ENCODE measurements at regions not wholly inside any gene's neighbourhood (a gene's known extent, or its start where the extent isn't known, plus 50 kb on each side); places are given as distances from the start of the nearest gene placed in this dataset.

GRCh38 chrX:5236096-5236495 lies 992.6 kb downstream of the NLGN4X start:
- intact Hi-C loops (cut with micrococcal nuclease): no loop called here
- H3K4me3 Mint-ChIP-seq: no peak overlapping the region
- no peak for DNase-seq
- no peaks in the 10 kb centered on the region for H3K27me3 Mint-ChIP-seq (ENCODE audit: low read depth)
- peaks cover 4% of the 10 kb centered on the region for H3K9me3 Mint-ChIP-seq
- H3K4me1 Mint-ChIP-seq (ENCODE audit: low read depth): no peaks in the 10 kb centered on the region
- no peaks in the 10 kb centered on the region for H3K36me3 Mint-ChIP-seq (ENCODE audit: low read depth)
- CTCF ChIA-PET: no interaction called here
- no peak overlapping the region for H3K27ac Mint-ChIP-seq

GRCh38 chrX:5233830-5234229 lies 994.8 kb downstream of the NLGN4X start:
- Mint-ChIP-seq H3K4me1 (ENCODE audit: low read depth) (no peaks in the 10 kb centered on the region), H3K27ac (no peak overlapping the region), H3K36me3 (ENCODE audit: low read depth) (no peaks in the 10 kb centered on the region), H3K27me3 (ENCODE audit: low read depth) (no peaks in the 10 kb centered on the region), H3K9me3 (peaks cover 2% of the 10 kb centered on the region), H3K4me3 (no peak overlapping the region)
- CTCF ChIA-PET: no interaction called here
- intact Hi-C loops (cut with micrococcal nuclease): no loop called here
- DNase-seq: no peak

GRCh38 chrX:5220421-5220820 lies 1008.2 kb downstream of the NLGN4X start:
- Mint-ChIP-seq H3K36me3 (ENCODE audit: low read depth) (no peaks in the 10 kb centered on the region), H3K4me1 (ENCODE audit: low read depth) (no peaks in the 10 kb centered on the region), H3K27me3 (ENCODE audit: low read depth) (no peaks in the 10 kb centered on the region), H3K27ac (no peak overlapping the region), H3K9me3 (peaks cover 3% of the 10 kb centered on the region), H3K4me3 (no peak overlapping the region)
- no peak for DNase-seq
- intact Hi-C loops (cut with micrococcal nuclease): no loop called here
- CTCF ChIA-PET: no interaction called here

- H3K4me3 Mint-ChIP-seq: no peak overlapping the region
- no peaks in the 10 kb centered on the region for H3K9me3 Mint-ChIP-seq
- CTCF ChIA-PET: no interaction called here
- no peak overlapping the region for H3K27ac Mint-ChIP-seq
- H3K27me3 Mint-ChIP-seq (ENCODE audit: low read depth): no peaks in the 10 kb centered on the region
- intact Hi-C loops (cut with micrococcal nuclease): no loop called here
- DNase-seq: no peak
- no peaks in the 10 kb centered on the region for H3K4me1 Mint-ChIP-seq (ENCODE audit: low read depth)
- no peaks in the 10 kb centered on the region for H3K36me3 Mint-ChIP-seq (ENCODE audit: low read depth)
Measured at GRCh38 chrX:5194806-5195205, 1033.9 kb downstream of the NLGN4X start.

GRCh38 chrX:5180135-5180741 lies 1048.4 kb downstream of the NLGN4X start:
- Mint-ChIP-seq H3K4me3 (no peak overlapping the region), H3K36me3 (ENCODE audit: low read depth) (no peaks in the 10 kb centered on the region), H3K27me3 (ENCODE audit: low read depth) (no peaks in the 10 kb centered on the region), H3K4me1 (ENCODE audit: low read depth) (no peaks in the 10 kb centered on the region), H3K9me3 (peaks cover 4% of the 10 kb centered on the region), H3K27ac (no peak overlapping the region)
- CTCF ChIA-PET: no interaction called here
- no peak for DNase-seq
- intact Hi-C loops (cut with micrococcal nuclease): no loop called here

- Mint-ChIP-seq H3K4me3 (no peak overlapping the region), H3K36me3 (ENCODE audit: low read depth) (no peaks in the 10 kb centered on the region), H3K27ac (no peak overlapping the region), H3K9me3 (peaks cover 4% of the 10 kb centered on the region), H3K4me1 (ENCODE audit: low read depth) (no peaks in the 10 kb centered on the region), H3K27me3 (ENCODE audit: low read depth) (no peaks in the 10 kb centered on the region)
- CTCF ChIA-PET: no interaction called here
- intact Hi-C loops (cut with micrococcal nuclease): no loop called here
- no peak for DNase-seq
Measured at GRCh38 chrX:5176766-5177165, 1051.9 kb downstream of the NLGN4X start.

- no peaks in the 10 kb centered on the region for H3K4me1 Mint-ChIP-seq (ENCODE audit: low read depth)
- no peaks in the 10 kb centered on the region for H3K9me3 Mint-ChIP-seq
- CTCF ChIA-PET: no interaction called here
- intact Hi-C loops (cut with micrococcal nuclease): no loop called here
- no peaks in the 10 kb centered on the region for H3K36me3 Mint-ChIP-seq (ENCODE audit: low read depth)
- H3K27ac Mint-ChIP-seq: no peak overlapping the region
- H3K4me3 Mint-ChIP-seq: no peak overlapping the region
- DNase-seq: no peak
- H3K27me3 Mint-ChIP-seq (ENCODE audit: low read depth): no peaks in the 10 kb centered on the region
Measured at GRCh38 chrX:5163663-5164062, 1065.0 kb downstream of the NLGN4X start.

GRCh38 chrX:5155301-5155700 lies 1073.4 kb downstream of the NLGN4X start:
- H3K36me3 Mint-ChIP-seq (ENCODE audit: low read depth): no peaks in the 10 kb centered on the region
- DNase-seq: no peak
- intact Hi-C loops (cut with micrococcal nuclease): no loop called here
- CTCF ChIA-PET: no interaction called here
- H3K4me3 Mint-ChIP-seq: no peak overlapping the region
- no peaks in the 10 kb centered on the region for H3K9me3 Mint-ChIP-seq
- no peaks in the 10 kb centered on the region for H3K27me3 Mint-ChIP-seq (ENCODE audit: low read depth)
- H3K4me1 Mint-ChIP-seq (ENCODE audit: low read depth): no peaks in the 10 kb centered on the region
- H3K27ac Mint-ChIP-seq: no peak overlapping the region

- Mint-ChIP-seq H3K4me3 (no peak overlapping the region), H3K27me3 (ENCODE audit: low read depth) (no peaks in the 10 kb centered on the region), H3K27ac (no peak overlapping the region), H3K4me1 (ENCODE audit: low read depth) (no peaks in the 10 kb centered on the region), H3K9me3 (no peaks in the 10 kb centered on the region), H3K36me3 (ENCODE audit: low read depth) (no peaks in the 10 kb centered on the region)
- DNase-seq: no peak
- CTCF ChIA-PET: no interaction called here
- intact Hi-C loops (cut with micrococcal nuclease): no loop called here
Measured at GRCh38 chrX:5145957-5146356, 1082.7 kb downstream of the NLGN4X start.

GRCh38 chrX:5142644-5143043 lies 1086.0 kb downstream of the NLGN4X start:
- DNase-seq: no peak
- no peaks in the 10 kb centered on the region for H3K4me1 Mint-ChIP-seq (ENCODE audit: low read depth)
- no peak overlapping the region for H3K27ac Mint-ChIP-seq
- CTCF ChIA-PET: no interaction called here
- intact Hi-C loops (cut with micrococcal nuclease): no loop called here
- H3K27me3 Mint-ChIP-seq (ENCODE audit: low read depth): no peaks in the 10 kb centered on the region
- H3K9me3 Mint-ChIP-seq: no peaks in the 10 kb centered on the region
- no peaks in the 10 kb centered on the region for H3K36me3 Mint-ChIP-seq (ENCODE audit: low read depth)
- H3K4me3 Mint-ChIP-seq: no peak overlapping the region

GRCh38 chrX:5122181-5122678 lies 1106.4 kb downstream of the NLGN4X start:
- intact Hi-C loops (cut with micrococcal nuclease): no loop called here

GRCh38 chrX:5117816-5118215 lies 1110.9 kb downstream of the NLGN4X start:
- intact Hi-C loops (cut with micrococcal nuclease): no loop called here
- Mint-ChIP-seq H3K9me3 (no peaks in the 10 kb centered on the region), H3K27ac (no peak overlapping the region), H3K36me3 (ENCODE audit: low read depth) (no peaks in the 10 kb centered on the region), H3K27me3 (ENCODE audit: low read depth) (no peaks in the 10 kb centered on the region), H3K4me3 (no peak overlapping the region), H3K4me1 (ENCODE audit: low read depth) (no peaks in the 10 kb centered on the region)
- CTCF ChIA-PET: no interaction called here
- no peak for DNase-seq

More at GRCh38 chrX:5122181-5122678, 1106.4 kb downstream of the NLGN4X start:
- DNase-seq: no peak
- CTCF ChIA-PET: no interaction called here
- Mint-ChIP-seq H3K36me3 (ENCODE audit: low read depth) (no peaks in the 10 kb centered on the region), H3K9me3 (no peaks in the 10 kb centered on the region), H3K4me1 (ENCODE audit: low read depth) (no peaks in the 10 kb centered on the region), H3K4me3 (no peak overlapping the region), H3K27me3 (ENCODE audit: low read depth) (no peaks in the 10 kb centered on the region), H3K27ac (no peak overlapping the region)

GRCh38 chrX:5113128-5113527 lies 1115.5 kb downstream of the NLGN4X start:
- no peak for DNase-seq
- intact Hi-C loops (cut with micrococcal nuclease): loop anchor here (2.0 kb wide), 1 partner anchor 566 kb away; no protein-coding TSS in a partner anchor
- H3K4me1 Mint-ChIP-seq (ENCODE audit: low read depth): no peaks in the 10 kb centered on the region
- no peaks in the 10 kb centered on the region for H3K27me3 Mint-ChIP-seq (ENCODE audit: low read depth)
- no peak overlapping the region for H3K4me3 Mint-ChIP-seq
- H3K9me3 Mint-ChIP-seq: no peaks in the 10 kb centered on the region
- CTCF ChIA-PET: no interaction called here
- H3K36me3 Mint-ChIP-seq (ENCODE audit: low read depth): no peaks in the 10 kb centered on the region
- no peak overlapping the region for H3K27ac Mint-ChIP-seq
